ENCODE measurements at regions not wholly inside any gene's neighbourhood (a gene's known extent, or its start where the extent isn't known, plus 50 kb on each side); places are given as distances from the start of the nearest gene placed in this dataset.

- DNase-seq (ENCODE audit: low read depth): no peak
Measured at GRCh38 chr9:80928697-80929096, 760.6 kb downstream of the TLE1 start.

- DNase-seq (ENCODE audit: low read depth): no peak
Measured at GRCh38 chr9:80926611-80927010, 762.7 kb downstream of the TLE1 start.

GRCh38 chr9:80922544-80922943, 766.8 kb downstream of the TLE1 start:
- DNase-seq (ENCODE audit: low read depth): no peak

- DNase-seq (ENCODE audit: low read depth): no peak
Measured at GRCh38 chr9:80906728-80907127, 782.6 kb downstream of the TLE1 start.

GRCh38 chr9:80899208-80899607, 790.1 kb downstream of the TLE1 start:
- DNase-seq (ENCODE audit: low read depth): no peak

GRCh38 chr9:80893190-80893589, 796.2 kb downstream of the TLE1 start:
- DNase-seq (ENCODE audit: low read depth): no peak

GRCh38 chr9:80892703-80893102, 796.6 kb downstream of the TLE1 start:
- DNase-seq (ENCODE audit: low read depth): no peak

GRCh38 chr9:80890124-80890523, 799.2 kb downstream of the TLE1 start:
- DNase-seq (ENCODE audit: low read depth): no peak

- no peak for DNase-seq (ENCODE audit: low read depth)
Measured at GRCh38 chr9:80885894-80886293, 803.5 kb downstream of the TLE1 start.

- DNase-seq (ENCODE audit: low read depth): no peak
Measured at GRCh38 chr9:80883826-80884579, 805.3 kb downstream of the TLE1 start.

- DNase-seq (ENCODE audit: low read depth): no peak
Measured at GRCh38 chr9:80883426-80883825, 805.9 kb downstream of the TLE1 start.

- DNase-seq (ENCODE audit: low read depth): no peak
Measured at GRCh38 chr9:80881940-80882339, 807.4 kb downstream of the TLE1 start.

GRCh38 chr9:80881320-80881719, 808.0 kb downstream of the TLE1 start:
- no peak for DNase-seq (ENCODE audit: low read depth)

- DNase-seq (ENCODE audit: low read depth): no peak
Measured at GRCh38 chr9:80878556-80878955, 810.8 kb downstream of the TLE1 start.

- DNase-seq (ENCODE audit: low read depth): no peak
Measured at GRCh38 chr9:80875947-80876346, 813.4 kb downstream of the TLE1 start.

GRCh38 chr9:80874276-80874675, 815.1 kb downstream of the TLE1 start:
- no peak for DNase-seq (ENCODE audit: low read depth)

GRCh38 chr9:80873861-80874260, 815.5 kb downstream of the TLE1 start:
- DNase-seq (ENCODE audit: low read depth): no peak

- no peak for DNase-seq (ENCODE audit: low read depth)
Measured at GRCh38 chr9:80871596-80871995, 817.8 kb downstream of the TLE1 start.

- no peak for DNase-seq (ENCODE audit: low read depth)
Measured at GRCh38 chr9:80867731-80868130, 821.6 kb downstream of the TLE1 start.

GRCh38 chr9:80866576-80867227, 822.6 kb downstream of the TLE1 start:
- no peak for DNase-seq (ENCODE audit: low read depth)

- no peak for DNase-seq (ENCODE audit: low read depth)
Measured at GRCh38 chr9:80866121-80866520, 823.2 kb downstream of the TLE1 start.

GRCh38 chr9:80843028-80843427, 846.3 kb downstream of the TLE1 start:
- DNase-seq (ENCODE audit: low read depth): no peak

GRCh38 chr9:80842389-80842788, 847.0 kb downstream of the TLE1 start:
- DNase-seq (ENCODE audit: low read depth): no peak

- DNase-seq (ENCODE audit: low read depth): no peak
Measured at GRCh38 chr9:80841888-80842287, 847.5 kb downstream of the TLE1 start.
